ENCODE measurements at regions not wholly inside any gene's neighbourhood (a gene's known extent, or its start where the extent isn't known, plus 50 kb on each side); places are given as distances from the start of the nearest gene placed in this dataset.
"Not testable (repeated sequence)": the region's sequence is repeated elsewhere in the genome, so short reads cannot be mapped to it uniquely, and the experiment has no call there.

DNA sequence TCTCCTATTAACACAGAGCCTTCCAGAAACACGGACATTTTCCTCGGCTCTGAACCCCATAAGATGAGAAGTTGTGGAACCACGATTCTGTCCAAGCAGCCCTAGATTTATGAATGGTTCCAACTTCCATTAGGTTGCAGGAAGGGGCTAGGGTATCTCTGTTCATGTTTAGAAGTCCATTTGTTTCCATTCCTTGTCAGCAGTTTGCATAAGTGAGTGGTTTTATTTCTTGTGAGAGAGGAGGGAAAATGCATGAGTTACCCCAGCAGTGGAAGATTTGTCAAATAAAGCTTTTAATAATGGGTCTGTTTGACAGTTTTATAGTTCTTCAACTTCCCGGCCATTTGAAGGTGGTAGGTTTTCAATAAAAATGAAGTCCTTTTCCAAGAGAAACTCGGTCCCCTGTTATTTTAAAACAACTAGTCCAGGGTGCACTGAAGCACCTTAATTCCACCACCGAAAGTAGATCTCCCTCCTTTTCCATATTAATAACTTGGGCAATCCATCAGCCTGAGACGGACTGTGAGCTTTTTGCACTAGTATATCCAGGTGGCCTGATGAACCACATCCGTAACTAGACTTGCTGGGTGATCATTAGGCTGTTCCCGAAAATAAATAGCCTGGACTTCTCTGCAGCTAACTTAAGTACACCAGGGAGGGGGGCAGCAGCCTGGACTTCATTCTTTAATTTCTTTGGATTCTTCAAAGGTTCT, 181.3 kb downstream of the TMEM114 start:
- H3K4me1 ChIP-seq (ENCODE audit: insufficient read depth, low read length) = no peaks in the 10 kb centered on the region
- no peaks in the 10 kb centered on the region for H3K36me3 ChIP-seq (ENCODE audit: insufficient read depth, low read length)
- H3K9me3 ChIP-seq (ENCODE audit: control insufficient read depth, insufficient read depth, low read length) = no peaks in the 10 kb centered on the region
- H3K9ac ChIP-seq (ENCODE audit: low read depth, low read length) = no peak overlapping the region

DNA sequence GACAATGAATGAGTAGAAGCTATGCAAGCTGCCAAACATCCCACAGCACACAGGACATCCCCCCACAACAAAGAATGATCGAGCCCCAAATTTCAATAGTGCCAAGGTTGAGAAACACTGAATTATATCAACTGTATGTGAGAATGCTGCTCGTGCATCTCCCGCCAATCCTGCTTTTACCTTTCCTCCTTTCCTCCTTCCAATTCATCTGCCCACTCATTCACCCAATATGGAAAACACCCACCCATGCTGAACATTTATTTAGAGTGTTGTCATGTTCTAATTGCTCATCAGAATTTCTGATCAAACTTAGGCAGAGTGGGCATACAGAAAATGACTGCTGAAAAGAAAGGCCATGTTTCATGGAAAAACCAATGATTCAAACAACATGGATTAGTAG, 183.0 kb downstream of the TMEM114 start:
- Histone ChIP-seq H3K9ac (ENCODE audit: low read depth, low read length) (no peak overlapping the region), H3K4me1 (ENCODE audit: insufficient read depth, low read length) (no peaks in the 10 kb centered on the region), H3K9me3 (ENCODE audit: control insufficient read depth, insufficient read depth, low read length) (no peaks in the 10 kb centered on the region), H3K36me3 (ENCODE audit: insufficient read depth, low read length) (no peaks in the 10 kb centered on the region)

GRCh38 chr16:8403978-8404749, 186.1 kb downstream of the TMEM114 start:
- no peaks in the 10 kb centered on the region for H3K4me1 ChIP-seq (ENCODE audit: insufficient read depth, low read length)
- no peak overlapping the region for H3K9ac ChIP-seq (ENCODE audit: low read depth, low read length)
- H3K9me3 ChIP-seq (ENCODE audit: control insufficient read depth, insufficient read depth, low read length) = no peaks in the 10 kb centered on the region
- no peaks in the 10 kb centered on the region for H3K36me3 ChIP-seq (ENCODE audit: insufficient read depth, low read length)

DNA sequence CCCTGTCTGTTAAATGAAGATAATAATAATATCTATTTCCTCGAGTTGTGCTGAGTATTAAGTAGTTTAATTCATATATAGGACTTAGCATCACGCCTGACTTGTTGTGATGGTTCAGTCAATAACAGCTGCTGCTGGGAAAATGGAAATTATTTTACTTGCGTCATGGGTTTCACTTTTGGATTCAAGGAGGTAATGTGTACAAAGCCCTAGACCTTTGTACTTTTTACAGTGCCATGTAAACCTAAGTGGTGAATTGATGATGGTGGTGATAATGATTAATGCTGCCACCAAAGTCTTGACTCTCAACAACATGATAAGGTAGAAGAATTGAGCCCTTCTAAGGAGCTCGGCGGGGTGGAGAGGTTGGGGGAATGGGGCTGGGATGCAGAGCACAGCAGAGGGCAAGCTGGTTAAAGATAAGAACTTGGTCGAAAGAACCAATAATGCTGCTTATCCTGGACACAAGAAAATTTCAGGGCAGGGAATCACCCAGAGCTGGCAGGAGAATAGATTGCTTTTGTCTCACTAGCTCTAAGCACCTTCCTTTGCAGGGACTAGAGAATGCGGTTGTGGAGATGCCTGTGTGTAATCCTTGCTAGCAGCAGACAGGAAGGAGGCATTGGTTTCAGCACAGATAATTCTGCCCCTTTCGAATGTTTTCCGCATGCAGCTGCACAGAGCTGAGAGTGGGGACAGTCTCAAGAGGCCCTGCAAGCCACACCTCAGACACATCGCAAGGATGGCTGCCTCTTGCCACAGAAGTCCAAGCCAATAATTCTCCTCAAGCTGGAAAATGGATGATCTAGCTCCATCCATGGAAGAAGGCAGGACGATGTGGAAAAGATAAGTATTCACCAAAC, 187.1 kb downstream of the TMEM114 start:
- no peaks in the 10 kb centered on the region for H3K36me3 ChIP-seq (ENCODE audit: insufficient read depth, low read length)
- no peaks in the 10 kb centered on the region for H3K9me3 ChIP-seq (ENCODE audit: control insufficient read depth, insufficient read depth, low read length)
- H3K4me1 ChIP-seq (ENCODE audit: insufficient read depth, low read length) = no peaks in the 10 kb centered on the region
- H3K9ac ChIP-seq (ENCODE audit: low read depth, low read length) = no peak overlapping the region

DNA sequence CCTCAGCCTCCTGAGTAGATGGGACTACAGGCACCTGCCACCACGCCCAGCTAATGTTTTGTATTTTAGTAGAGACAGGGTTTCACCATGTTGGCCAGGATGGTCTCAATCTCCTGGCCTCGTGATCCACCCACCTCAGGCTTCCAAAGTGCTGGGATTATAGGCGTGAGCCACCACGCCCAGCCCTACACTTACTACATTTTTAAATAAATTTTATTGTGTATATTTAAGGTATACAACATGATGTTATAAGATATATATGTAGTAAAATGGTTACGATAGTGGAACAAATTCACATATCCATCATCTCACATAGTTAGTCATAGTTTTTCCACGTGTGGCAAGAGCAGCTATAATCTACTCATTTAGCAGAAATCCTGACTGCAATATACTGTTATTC, 189.6 kb downstream of the TMEM114 start:
- not testable (repeated sequence) for H3K4me1 ChIP-seq (ENCODE audit: insufficient read depth, low read length); H3K9ac ChIP-seq (ENCODE audit: low read depth, low read length); H3K36me3 ChIP-seq (ENCODE audit: insufficient read depth, low read length); H3K9me3 ChIP-seq (ENCODE audit: control insufficient read depth, insufficient read depth, low read length)

DNA sequence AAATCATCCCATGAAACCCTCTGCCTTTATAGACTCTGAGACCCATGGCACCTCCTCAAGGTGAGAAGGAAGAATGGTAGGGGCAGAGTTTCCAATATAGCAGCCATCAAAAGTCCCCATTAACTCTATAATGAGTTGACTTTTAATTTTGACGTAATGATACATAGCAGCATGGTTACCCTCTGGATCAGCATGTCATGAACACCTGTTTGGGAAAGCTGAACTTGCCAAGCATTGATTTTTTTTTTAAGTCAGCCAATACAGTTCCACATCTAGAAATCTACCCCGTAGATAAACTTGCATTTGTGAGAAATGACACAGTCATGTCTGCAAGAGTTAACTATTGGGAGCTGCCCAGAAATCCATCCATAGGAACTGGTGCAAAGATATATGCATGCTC, 191.8 kb downstream of the TMEM114 start:
- no peak overlapping the region for H3K9ac ChIP-seq (ENCODE audit: low read depth, low read length)
- no peaks in the 10 kb centered on the region for H3K36me3 ChIP-seq (ENCODE audit: insufficient read depth, low read length)
- no peaks in the 10 kb centered on the region for H3K4me1 ChIP-seq (ENCODE audit: insufficient read depth, low read length)
- no peaks in the 10 kb centered on the region for H3K9me3 ChIP-seq (ENCODE audit: control insufficient read depth, insufficient read depth, low read length)

DNA sequence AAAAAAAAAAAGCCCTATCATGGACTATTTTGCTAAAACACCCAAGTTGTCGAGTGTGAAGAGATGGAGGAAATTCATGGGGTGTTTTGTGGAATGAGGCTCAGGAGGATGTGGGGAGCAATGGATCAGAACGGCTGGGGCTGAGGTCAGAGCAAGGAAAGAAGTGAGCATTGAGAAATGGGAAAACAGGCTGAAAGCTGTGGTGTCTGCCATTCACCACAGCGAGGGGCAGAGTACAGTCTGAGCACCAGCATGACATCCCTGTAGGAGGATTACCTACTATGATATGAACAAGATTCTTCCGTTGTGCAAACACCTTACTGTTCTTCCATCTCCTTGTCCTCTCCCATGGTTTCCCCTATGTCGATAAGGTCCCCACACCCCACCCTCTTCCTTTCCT, 193.1 kb downstream of the TMEM114 start:
- Histone ChIP-seq H3K9me3 (ENCODE audit: control insufficient read depth, insufficient read depth, low read length) (no peaks in the 10 kb centered on the region), H3K4me1 (ENCODE audit: insufficient read depth, low read length) (no peaks in the 10 kb centered on the region), H3K9ac (ENCODE audit: low read depth, low read length) (no peak overlapping the region), H3K36me3 (ENCODE audit: insufficient read depth, low read length) (no peaks in the 10 kb centered on the region)

DNA sequence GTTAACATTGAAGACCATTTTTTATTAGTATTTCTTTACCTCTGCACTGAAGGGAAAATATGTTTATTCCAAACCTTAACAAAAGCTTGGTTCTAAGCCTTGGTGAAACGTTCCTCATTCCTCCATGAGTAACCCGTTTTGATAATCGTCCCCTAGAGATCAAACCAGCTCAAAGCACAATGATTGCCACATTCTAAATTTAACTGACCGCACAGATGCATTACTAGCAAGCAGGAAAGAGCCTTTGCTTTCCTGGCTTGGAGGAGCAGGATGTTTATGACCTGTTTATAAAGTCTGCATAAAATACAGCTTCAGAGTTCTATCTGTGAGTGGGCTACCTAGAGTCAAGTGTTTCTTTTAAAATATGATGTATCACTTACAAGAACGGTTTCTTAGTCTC, 193.8 kb downstream of the TMEM114 start:
- Histone ChIP-seq H3K9ac (ENCODE audit: low read depth, low read length) (no peak overlapping the region), H3K36me3 (ENCODE audit: insufficient read depth, low read length) (no peaks in the 10 kb centered on the region), H3K4me1 (ENCODE audit: insufficient read depth, low read length) (no peaks in the 10 kb centered on the region), H3K9me3 (ENCODE audit: control insufficient read depth, insufficient read depth, low read length) (no peaks in the 10 kb centered on the region)

- Histone ChIP-seq H3K9me3 (ENCODE audit: control insufficient read depth, insufficient read depth, low read length) (no peaks in the 10 kb centered on the region), H3K9ac (ENCODE audit: low read depth, low read length) (no peak overlapping the region), H3K4me1 (ENCODE audit: insufficient read depth, low read length) (no peaks in the 10 kb centered on the region), H3K36me3 (ENCODE audit: insufficient read depth, low read length) (no peaks in the 10 kb centered on the region)
Observed at GRCh38 chr16:8391257-8391656, 199.1 kb downstream of the TMEM114 start.

GRCh38 chr16:8388684-8389083, 201.6 kb downstream of the TMEM114 start:
- Histone ChIP-seq H3K9ac (ENCODE audit: low read depth, low read length) (no peak overlapping the region), H3K4me1 (ENCODE audit: insufficient read depth, low read length) (no peaks in the 10 kb centered on the region), H3K9me3 (ENCODE audit: control insufficient read depth, insufficient read depth, low read length) (no peaks in the 10 kb centered on the region), H3K36me3 (ENCODE audit: insufficient read depth, low read length) (no peaks in the 10 kb centered on the region)

- Histone ChIP-seq H3K9me3 (ENCODE audit: control insufficient read depth, insufficient read depth, low read length) (no peaks in the 10 kb centered on the region), H3K9ac (ENCODE audit: low read depth, low read length) (no peak overlapping the region), H3K36me3 (ENCODE audit: insufficient read depth, low read length) (no peaks in the 10 kb centered on the region), H3K4me1 (ENCODE audit: insufficient read depth, low read length) (peaks cover 6% of the 10 kb centered on the region; the same call in 1 of the 2 replicates)
Observed at GRCh38 chr16:8381814-8382213, 208.5 kb downstream of the TMEM114 start.

DNA sequence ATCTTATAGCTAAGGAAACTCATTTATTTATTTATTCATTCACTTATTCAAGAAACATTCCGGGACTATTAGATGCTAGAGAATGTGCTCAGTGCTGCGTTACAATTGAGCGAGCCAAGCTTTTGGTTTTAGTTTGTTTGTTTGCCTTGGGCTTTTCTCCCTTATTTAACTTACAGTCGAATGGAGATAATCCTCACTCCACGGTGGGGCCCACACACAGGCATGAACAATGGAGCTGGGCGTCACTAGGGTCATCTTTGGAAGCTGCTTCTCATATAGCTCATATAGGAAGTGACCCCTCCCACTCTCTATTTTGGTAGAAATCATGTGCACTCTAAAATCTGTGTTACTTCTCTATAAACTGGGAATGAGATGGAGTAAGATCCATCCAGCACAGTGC, 210.0 kb downstream of the TMEM114 start:
- H3K4me1 ChIP-seq (ENCODE audit: insufficient read depth, low read length) = peaks cover 6% of the 10 kb centered on the region; the same call in 1 of the 2 replicates
- H3K36me3 ChIP-seq (ENCODE audit: insufficient read depth, low read length) = no peaks in the 10 kb centered on the region
- H3K9me3 ChIP-seq (ENCODE audit: control insufficient read depth, insufficient read depth, low read length) = no peaks in the 10 kb centered on the region
- H3K9ac ChIP-seq (ENCODE audit: low read depth, low read length) = no peak overlapping the region

DNA sequence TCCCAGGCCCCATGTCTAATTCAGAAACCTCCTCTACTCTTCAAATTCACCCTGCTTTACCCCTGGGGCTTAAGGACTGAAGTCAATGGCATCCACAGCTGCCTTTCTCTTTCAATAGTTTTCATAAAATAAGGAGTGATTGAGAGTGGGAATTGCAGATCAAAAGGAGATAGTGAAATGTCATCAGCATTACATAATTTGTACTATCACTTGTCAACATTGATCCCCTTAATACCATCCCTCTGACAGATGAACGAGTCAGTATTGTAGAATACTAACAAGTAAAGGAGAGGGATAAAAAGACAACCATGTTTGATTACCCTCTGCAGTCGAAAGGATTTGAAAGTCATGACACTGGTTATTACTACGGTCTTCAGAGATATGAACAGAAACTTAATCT, 212.4 kb downstream of the TMEM114 start:
- H3K4me1 ChIP-seq (ENCODE audit: insufficient read depth, low read length) = peaks cover 9% of the 10 kb centered on the region
- no peak overlapping the region for H3K9ac ChIP-seq (ENCODE audit: low read depth, low read length)
- no peaks in the 10 kb centered on the region for H3K36me3 ChIP-seq (ENCODE audit: insufficient read depth, low read length)
- H3K9me3 ChIP-seq (ENCODE audit: control insufficient read depth, insufficient read depth, low read length) = no peaks in the 10 kb centered on the region

GRCh38 chr16:8376858-8377257, 213.5 kb downstream of the TMEM114 start:
- H3K9me3 ChIP-seq (ENCODE audit: control insufficient read depth, insufficient read depth, low read length) = no peaks in the 10 kb centered on the region
- H3K4me1 ChIP-seq (ENCODE audit: insufficient read depth, low read length) = peaks cover 9% of the 10 kb centered on the region; the same call in 1 of the 2 replicates
- H3K9ac ChIP-seq (ENCODE audit: low read depth, low read length) = no peak overlapping the region
- H3K36me3 ChIP-seq (ENCODE audit: insufficient read depth, low read length) = no peaks in the 10 kb centered on the region
